ENCODE measurements at regions not wholly inside any gene's neighbourhood (a gene's known extent, or its start where the extent isn't known, plus 50 kb on each side); places are given as distances from the start of the nearest gene placed in this dataset.
"Not testable (repeated sequence)": the region's sequence is repeated elsewhere in the genome, so short reads cannot be mapped to it uniquely, and the experiment has no call there.

- no peak for DNase-seq
Observed at GRCh38 chr3:148441191-148441590, 256.5 kb upstream of the AGTR1 start.

GRCh38 chr3:148450819-148451218 lies 246.9 kb upstream of the AGTR1 start:
- DNase-seq, result no peak

DNA sequence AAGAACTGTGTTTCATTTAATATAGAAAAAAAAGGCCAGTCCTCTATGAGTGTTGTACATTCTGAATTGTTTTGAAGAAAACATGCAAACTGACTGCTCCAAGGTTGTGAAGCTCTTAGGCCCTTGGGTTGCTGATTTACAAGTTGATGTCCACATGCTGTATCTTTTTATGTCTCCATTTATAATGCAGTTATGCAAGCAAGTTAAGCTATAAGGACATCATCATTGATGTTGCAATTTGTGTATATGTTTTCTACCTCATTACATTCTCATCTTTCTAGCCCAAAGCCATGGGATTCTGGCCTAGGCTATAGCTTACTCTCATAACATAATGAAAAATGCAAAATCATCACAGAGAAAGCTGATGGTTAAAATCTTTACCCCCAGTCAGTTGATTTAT lies 245.7 kb upstream of the AGTR1 start:
- DNase-seq, result no peak

DNA sequence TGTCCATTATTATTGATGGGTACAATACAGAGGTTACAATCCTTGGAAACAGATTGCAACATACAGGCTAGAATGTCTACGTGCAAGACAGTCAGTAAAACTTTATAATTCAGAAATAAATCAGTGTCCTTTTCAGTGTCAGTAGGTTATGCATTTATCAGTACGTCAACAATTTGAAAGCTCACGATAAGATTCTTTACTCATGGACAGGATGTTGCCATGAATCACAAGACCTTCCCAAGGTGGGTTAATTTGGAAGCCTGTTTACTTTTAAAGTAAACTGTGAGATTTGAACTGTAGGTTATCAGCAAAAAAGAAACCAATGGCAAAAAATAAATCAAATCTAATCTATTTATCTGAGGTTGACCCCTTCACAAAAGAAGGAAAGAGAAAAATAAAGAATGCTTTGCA lies 243.9 kb upstream of the AGTR1 start:
- DNase-seq, result no peak

DNA sequence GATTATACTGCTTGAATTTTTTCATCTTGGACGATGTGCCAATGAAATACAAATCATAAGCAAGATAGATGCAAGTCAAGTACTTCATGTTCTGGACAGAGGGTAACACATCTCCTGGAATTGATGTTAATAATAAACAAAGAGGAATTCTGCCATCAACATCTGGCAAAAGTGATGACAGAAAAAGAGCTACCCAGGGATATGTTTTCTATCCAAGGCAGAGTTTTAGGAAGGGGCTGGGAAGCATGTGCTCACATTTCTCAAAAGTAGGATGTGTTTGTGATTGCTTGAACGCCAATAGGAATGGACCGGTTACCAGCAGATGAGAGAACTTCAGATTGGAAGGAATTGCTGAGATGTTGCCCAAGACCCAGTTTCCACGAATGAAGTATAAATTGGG lies 242.6 kb upstream of the AGTR1 start:
- peak; percentile 46 for DNase-seq

GRCh38 chr3:148457886-148458285 lies 239.8 kb upstream of the AGTR1 start:
- DNase-seq, result no peak

DNA sequence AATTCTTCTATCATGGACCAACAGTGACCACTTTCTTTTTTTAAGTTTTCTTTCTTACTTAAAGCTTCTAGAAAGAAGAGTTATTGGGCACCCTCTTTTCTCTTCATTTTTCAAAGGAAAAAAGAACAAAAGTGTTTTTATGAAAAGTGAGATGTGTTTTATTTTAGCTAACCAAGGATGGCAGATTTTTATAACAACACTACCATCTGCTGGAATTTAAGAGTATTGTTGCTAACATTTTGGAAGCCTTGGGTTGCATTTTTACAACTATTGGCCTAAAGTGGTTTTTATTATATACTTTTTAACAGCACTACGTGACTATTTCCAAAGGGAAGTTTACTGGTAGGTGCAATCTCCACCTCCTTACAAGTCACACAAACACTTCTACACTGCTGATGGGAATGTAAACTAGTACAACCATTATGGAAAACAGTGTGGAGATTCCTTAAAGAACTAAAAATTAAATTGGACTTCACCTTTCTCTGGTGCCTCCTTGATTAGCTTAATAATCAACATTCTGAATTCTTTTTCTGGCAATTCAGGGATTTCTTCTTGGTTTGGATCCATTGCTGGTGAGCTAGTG lies 237.7 kb upstream of the AGTR1 start:
- DNase-seq, result no peak

DNA sequence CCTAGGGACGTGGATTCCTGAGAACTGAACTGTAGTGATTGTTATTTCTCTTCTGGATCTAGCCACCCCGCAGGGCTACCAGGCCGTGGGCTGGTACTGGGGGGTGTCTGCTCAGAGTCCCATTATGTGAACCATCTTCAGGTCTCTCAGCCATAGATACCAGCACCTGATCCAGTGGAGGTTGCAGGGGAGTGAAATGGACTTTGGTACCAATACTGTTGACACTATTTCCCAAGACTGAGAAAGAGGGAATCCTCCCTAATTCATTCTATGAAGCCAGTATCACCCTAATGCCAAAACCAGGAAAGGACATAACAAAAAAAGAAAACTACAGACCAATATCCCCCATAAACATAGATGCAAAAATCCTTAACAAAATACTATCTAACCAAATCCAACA lies 237.0 kb upstream of the AGTR1 start:
- no peak for DNase-seq

- no peak for DNase-seq
Observed at GRCh38 chr3:148464246-148464645, 233.5 kb upstream of the AGTR1 start.

DNA sequence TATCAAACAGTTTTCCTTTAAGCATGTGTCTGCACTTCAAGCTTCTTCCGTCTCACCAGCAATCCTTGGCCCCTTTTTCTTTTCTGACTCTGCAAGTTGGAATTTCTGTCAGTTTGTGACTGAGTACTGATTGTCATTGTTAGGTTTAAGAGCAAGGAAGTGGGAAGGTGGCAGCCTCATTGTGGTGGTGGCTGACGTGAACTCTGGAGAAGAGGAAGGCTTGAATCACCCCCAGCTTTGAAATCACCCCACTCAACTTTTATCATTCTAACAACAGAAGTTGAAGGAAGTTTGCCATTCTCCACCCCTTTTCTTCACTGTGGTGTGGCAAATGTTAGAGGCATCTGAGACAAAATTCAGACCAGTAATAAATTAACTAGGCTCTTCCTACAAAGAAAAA lies 231.6 kb upstream of the AGTR1 start:
- no peak for DNase-seq

GRCh38 chr3:148466980-148467740 lies 230.5 kb upstream of the AGTR1 start:
- no peak for DNase-seq

- no peak for DNase-seq
Observed at GRCh38 chr3:148477375-148477774, 220.3 kb upstream of the AGTR1 start.

DNA sequence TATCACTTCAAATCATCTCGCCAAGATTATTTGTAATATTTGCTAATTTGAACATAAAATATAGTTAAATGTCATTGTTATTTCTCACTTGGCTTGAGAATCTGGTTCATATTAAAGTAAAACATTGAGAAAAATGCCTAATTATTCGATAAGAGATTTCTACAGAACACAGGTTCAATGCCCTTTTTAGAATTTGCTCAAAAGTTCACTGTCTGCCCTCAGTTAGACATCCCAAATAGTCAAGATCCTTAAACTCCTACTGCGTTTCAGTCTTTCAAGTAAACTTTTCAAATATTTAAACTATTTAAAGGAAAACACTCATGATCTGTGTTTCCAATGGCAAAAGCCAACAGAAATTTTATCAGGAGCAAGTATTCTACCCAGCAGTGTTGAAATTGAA lies 204.1 kb upstream of the AGTR1 start:
- DNase-seq, result no peak

DNA sequence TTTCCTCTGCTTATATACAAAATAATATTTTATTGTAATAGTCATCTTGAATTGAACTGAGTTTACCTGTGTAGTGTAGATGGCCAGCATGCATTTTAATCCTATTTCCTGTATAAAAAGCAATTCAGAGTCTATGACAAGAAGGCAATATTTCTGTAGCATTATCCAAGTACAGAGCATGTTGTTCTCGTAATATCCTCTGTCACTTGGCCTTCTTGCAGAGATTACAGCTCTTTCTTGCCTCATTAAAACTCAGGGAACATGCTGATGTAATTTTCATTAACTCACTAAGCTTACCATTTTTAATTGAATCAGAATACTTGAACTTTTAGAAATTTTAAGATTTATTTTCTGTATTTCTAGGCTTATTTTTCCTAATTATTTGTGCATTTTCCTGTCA lies 203.3 kb upstream of the AGTR1 start:
- no peak for DNase-seq

DNA sequence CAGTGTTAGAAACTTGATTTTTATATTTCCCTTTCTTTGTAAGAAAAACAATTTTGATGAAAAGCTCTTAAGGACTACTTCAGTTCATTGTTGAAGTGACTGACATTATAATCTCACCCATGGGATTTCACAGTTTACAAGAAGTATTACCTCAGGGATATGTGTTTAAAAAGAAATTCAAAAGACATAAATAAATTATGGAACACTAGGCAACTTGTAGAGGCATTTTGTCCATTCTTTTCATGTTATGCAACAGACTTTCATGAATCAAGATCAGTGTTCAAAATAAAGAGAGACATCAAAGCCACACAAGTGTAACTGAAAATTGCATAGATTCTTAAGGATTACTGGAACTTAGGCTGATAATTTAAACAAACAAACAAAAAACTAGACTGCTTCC lies 196.8 kb upstream of the AGTR1 start:
- no peak for DNase-seq

- DNase-seq, result no peak
Observed at GRCh38 chr3:148510116-148510515, 187.6 kb upstream of the AGTR1 start.

GRCh38 chr3:148510561-148510960 lies 187.1 kb upstream of the AGTR1 start:
- DNase-seq, result no peak

GRCh38 chr3:148512648-148513047 lies 185.1 kb upstream of the AGTR1 start:
- DNase-seq, result no peak

GRCh38 chr3:148513096-148513543 lies 184.6 kb upstream of the AGTR1 start:
- DNase-seq, result no peak

- no peak for DNase-seq
Observed at GRCh38 chr3:148518520-148518919, 179.2 kb upstream of the AGTR1 start.

- not testable (repeated sequence) for DNase-seq
Observed at GRCh38 chr3:148525621-148526020, 172.1 kb upstream of the AGTR1 start.

DNA sequence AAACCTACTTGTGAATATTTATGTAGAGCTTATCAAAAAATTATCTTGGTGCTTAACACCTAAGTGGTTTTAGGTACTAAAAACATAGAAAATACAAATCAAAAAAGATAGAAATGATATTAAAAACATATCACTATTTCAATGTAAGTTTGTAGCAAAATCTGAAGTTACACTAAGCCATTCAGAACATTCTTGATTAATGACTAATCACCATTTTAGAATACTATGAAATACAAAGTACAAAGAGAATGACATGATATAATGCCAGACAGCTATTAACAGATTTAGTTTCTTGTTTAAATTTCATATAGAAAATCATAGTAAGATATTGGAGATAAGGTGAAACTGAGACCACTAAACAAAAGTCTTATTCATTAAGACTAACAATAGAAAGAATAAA lies 169.7 kb upstream of the AGTR1 start:
- DNase-seq, result no peak

GRCh38 chr3:148531836-148532235 lies 165.9 kb upstream of the AGTR1 start:
- DNase-seq, result no peak

GRCh38 chr3:148532326-148532725 lies 165.4 kb upstream of the AGTR1 start:
- no peak for DNase-seq

DNA sequence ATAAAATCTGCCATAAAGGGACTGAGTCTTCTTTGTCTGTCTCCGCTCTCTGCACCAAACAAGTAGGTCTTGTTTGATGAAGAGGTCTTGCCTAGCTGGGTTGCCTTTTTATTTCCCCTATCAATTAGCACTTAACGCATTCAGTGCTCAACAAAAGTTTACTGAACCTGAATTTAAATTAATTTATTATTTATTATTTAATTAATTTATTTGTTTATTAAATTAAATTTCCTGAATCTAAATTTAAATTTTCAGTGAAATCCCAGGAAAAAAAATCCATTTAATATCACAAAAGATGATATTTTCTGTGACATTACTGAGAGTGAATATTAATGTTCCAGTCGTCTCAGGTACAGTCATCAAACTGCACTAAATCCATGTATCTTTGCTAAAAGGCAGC lies 164.9 kb upstream of the AGTR1 start:
- no peak for DNase-seq
